SK-N-SH (cell line): ENCODE measurements at regions not wholly inside any gene's neighbourhood (a gene's known extent, or its start where the extent isn't known, plus 50 kb on each side); places are given as distances from the start of the nearest gene placed in this dataset.

Experiments used
- CTCF ChIA-PET: fragments of 300-600, 350-600 bp; formaldehyde crosslinking; extraction: SDS; loops from one replicate; lab custom pipeline; 2021; lab: Yijun Ruan, JAX
- POLR2A ChIA-PET: fragments of 350-600 bp; sonication (Branson Sonifier 250); formaldehyde crosslinking; extraction: SDS; loops from one replicate; lab custom pipeline; 2020; ENCODE audit warnings: antibody characterized with exemption, inconsistent platforms; lab: Yijun Ruan, JAX
- DNase-seq: peaks from one replicate; pipeline ENCODE4 v3.0.0; 2012
- H2AFZ ChIP-seq: fragments of 200-600 bp; sonication (generic); 2 replicates; pipeline ENCODE4 v1.8.1; 2016; ENCODE audit warnings: antibody characterized with exemption, mild to moderate bottlenecking, low read depth
- H3F3A ChIP-seq: fragments of 200-600 bp; sonication (generic); replicated peaks from 2 replicates; pipeline ENCODE3; 2016; ENCODE audit warnings: antibody characterized with exemption, mild to moderate bottlenecking; ENCODE audit not compliant: insufficient read depth
- H3K27ac ChIP-seq, 2 experiments: fragments of 200-500 bp in 1 of 2; fragments of 200-600 bp in 1 of 2; sonication (Bioruptor generic) in 1 of 2; sonication (generic), shearing (Covaris generic) in 1 of 2; 2 replicates each; pipeline versions ENCODE4 v1.5.1 to v1.6.1; 2014 to 2016; ENCODE audit warnings: low read depth in 2 of 2, inconsistent platforms in 1 of 2, low read length in 1 of 2, mild to moderate bottlenecking in 1 of 2, mixed read lengths in 1 of 2
- H3K27me3 ChIP-seq: fragments of 200-600 bp; sonication (generic), shearing (Covaris generic); 2 replicates; pipeline ENCODE4 v1.6.1; 2016; ENCODE audit warnings: mixed run types; ENCODE audit not compliant: insufficient read depth
- H3K36me3 ChIP-seq, 2 experiments: fragments of 200-500 bp in 1 of 2; fragments of 200-600 bp in 1 of 2; sonication (Bioruptor generic) in 1 of 2; sonication (generic) in 1 of 2; replicated peaks in 1 of 2; 2 replicates each; pipeline versions ENCODE3 to v1.5.1; 2014 to 2016; ENCODE audit warnings: low read length in 1 of 2, mild to moderate bottlenecking in 1 of 2; ENCODE audit not compliant: insufficient read depth in 2 of 2, control insufficient read depth in 1 of 2
- H3K4me1 ChIP-seq, 2 experiments: fragments of 200-500 bp in 1 of 2; fragments of 200-600 bp in 1 of 2; sonication (Bioruptor generic) in 1 of 2; sonication (generic), shearing (Covaris generic) in 1 of 2; 2 replicates each; pipeline versions ENCODE4 v1.5.1 to v1.6.1; 2014 to 2016; ENCODE audit warnings: low read depth in 1 of 2, low read length in 1 of 2, mixed run types in 1 of 2; ENCODE audit not compliant: insufficient read depth in 2 of 2, control insufficient read depth in 1 of 2
- H3K4me2 ChIP-seq: fragments of 200-600 bp; sonication (generic), shearing (Covaris generic); 2 replicates; pipeline ENCODE4 v1.6.1; 2017; ENCODE audit warnings: mixed run types
- H3K4me3 ChIP-seq, 2 experiments: fragments of 200-500 bp in 1 of 2; fragments of 200-600 bp in 1 of 2; sonication (Bioruptor generic) in 1 of 2; sonication (generic), shearing (Covaris generic) in 1 of 2; 2 replicates each; pipeline versions ENCODE4 v1.5.1 to v1.8.1; 2014 to 2016; ENCODE audit warnings: low read depth in 2 of 2, inconsistent platforms in 1 of 2, low read length in 1 of 2, mild to moderate bottlenecking in 1 of 2, mixed read lengths in 1 of 2, moderate library complexity in 1 of 2
- H3K79me2 ChIP-seq: fragments of 200-600 bp; sonication (generic); 2 replicates; pipeline ENCODE4 v1.8.1; 2017; ENCODE audit warnings: mild to moderate bottlenecking; ENCODE audit not compliant: insufficient read depth
- H3K9ac ChIP-seq: fragments of 200-600 bp; sonication (generic); 2 replicates; pipeline ENCODE4 v1.6.1; 2017; ENCODE audit warnings: mixed run types
- H3K9me2 ChIP-seq: fragments of 200-600 bp; sonication (generic); 2 replicates; pipeline ENCODE4 v1.6.1; 2017; ENCODE audit warnings: mixed run types
- H3K9me3 ChIP-seq: fragments of 200-600 bp; sonication (generic); 2 replicates; pipeline ENCODE4 v1.6.1; 2017; ENCODE audit warnings: mixed run types, mild to moderate bottlenecking, moderate library complexity
- H4K20me1 ChIP-seq: fragments of 200-600 bp; sonication (generic); 2 replicates; pipeline ENCODE4 v1.6.1; 2017; ENCODE audit warnings: mild to moderate bottlenecking, mixed run types; ENCODE audit not compliant: insufficient read depth
- FOXM1 ChIP-seq: IDR thresholded peaks from 2 replicates; pipeline ENCODE4 v1.4.0; 2012; ENCODE audit warnings: low read depth, mild to moderate bottlenecking
- PBX3 ChIP-seq: IDR thresholded peaks from 2 replicates; pipeline ENCODE4; 2012
- YY1 ChIP-seq: IDR thresholded peaks from 2 replicates; pipeline ENCODE4 v1.4.0; 2012; ENCODE audit warnings: low read depth, mild to moderate bottlenecking
- WGBS: methylation state at CpG from one replicate; pipeline ENCODE4 v1.1.6; 2017; ENCODE audit warnings: low lambda C conversion rate; 5-methylcytosine and 5-hydroxymethylcytosine counted together
- TF ChIP-seq, protein P1 (sequence below): IDR thresholded peaks from 2 replicates; pipeline ENCODE4 v1.4.0; 2012; ENCODE audit warnings: low read depth, borderline replicate concordance

GRCh38 chr19:29890392-29890791, 51.6 kb upstream of the URI1 start:
- TF ChIP-seq PBX3 (no peak), YY1 (no peak), FOXM1 (no peak)
- TF ChIP-seq, protein P1, sequence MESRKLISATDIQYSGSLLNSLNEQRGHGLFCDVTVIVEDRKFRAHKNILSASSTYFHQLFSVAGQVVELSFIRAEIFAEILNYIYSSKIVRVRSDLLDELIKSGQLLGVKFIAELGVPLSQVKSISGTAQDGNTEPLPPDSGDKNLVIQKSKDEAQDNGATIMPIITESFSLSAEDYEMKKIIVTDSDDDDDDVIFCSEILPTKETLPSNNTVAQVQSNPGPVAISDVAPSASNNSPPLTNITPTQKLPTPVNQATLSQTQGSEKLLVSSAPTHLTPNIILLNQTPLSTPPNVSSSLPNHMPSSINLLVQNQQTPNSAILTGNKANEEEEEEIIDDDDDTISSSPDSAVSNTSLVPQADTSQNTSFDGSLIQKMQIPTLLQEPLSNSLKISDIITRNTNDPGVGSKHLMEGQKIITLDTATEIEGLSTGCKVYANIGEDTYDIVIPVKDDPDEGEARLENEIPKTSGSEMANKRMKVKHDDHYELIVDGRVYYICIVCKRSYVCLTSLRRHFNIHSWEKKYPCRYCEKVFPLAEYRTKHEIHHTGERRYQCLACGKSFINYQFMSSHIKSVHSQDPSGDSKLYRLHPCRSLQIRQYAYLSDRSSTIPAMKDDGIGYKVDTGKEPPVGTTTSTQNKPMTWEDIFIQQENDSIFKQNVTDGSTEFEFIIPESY: no peak
- no peak overlapping the region for H3K9ac ChIP-seq
- H3F3A ChIP-seq: no peaks in the 10 kb centered on the region
- DNase-seq: no peak
- no peaks in the 10 kb centered on the region for H3K9me3 ChIP-seq
- ChIA-PET CTCF (no interaction called here), POLR2A (no interaction called here)
- H3K36me3 ChIP-seq: no peaks in the 10 kb centered on the region
- H3K9me2 ChIP-seq: no peaks in the 10 kb centered on the region
- no peak overlapping the region for H3K4me2 ChIP-seq
- H4K20me1 ChIP-seq: no peaks in the 10 kb centered on the region
- no peak overlapping the region for H3K4me3 ChIP-seq
- no peak overlapping the region for H2AFZ ChIP-seq
- no peak overlapping the region for H3K27ac ChIP-seq
- no peaks in the 10 kb centered on the region for H3K79me2 ChIP-seq
- H3K4me1 ChIP-seq: peaks cover 0 to 11% of the 10 kb centered on the region in 2 experiments; a peak in 1 of 4 replicates
- H3K27me3 ChIP-seq: no peaks in the 10 kb centered on the region
- 31% methylated on average over 1 of the region's 1 CpG for WGBS
